ENCODE measurements at regions not wholly inside any gene's neighbourhood (a gene's known extent, or its start where the extent isn't known, plus 50 kb on each side); places are given as distances from the start of the nearest gene placed in this dataset.
A peak's percentile ranks its signal among the peaks of the same experiment; 100 is the strongest.

DNA sequence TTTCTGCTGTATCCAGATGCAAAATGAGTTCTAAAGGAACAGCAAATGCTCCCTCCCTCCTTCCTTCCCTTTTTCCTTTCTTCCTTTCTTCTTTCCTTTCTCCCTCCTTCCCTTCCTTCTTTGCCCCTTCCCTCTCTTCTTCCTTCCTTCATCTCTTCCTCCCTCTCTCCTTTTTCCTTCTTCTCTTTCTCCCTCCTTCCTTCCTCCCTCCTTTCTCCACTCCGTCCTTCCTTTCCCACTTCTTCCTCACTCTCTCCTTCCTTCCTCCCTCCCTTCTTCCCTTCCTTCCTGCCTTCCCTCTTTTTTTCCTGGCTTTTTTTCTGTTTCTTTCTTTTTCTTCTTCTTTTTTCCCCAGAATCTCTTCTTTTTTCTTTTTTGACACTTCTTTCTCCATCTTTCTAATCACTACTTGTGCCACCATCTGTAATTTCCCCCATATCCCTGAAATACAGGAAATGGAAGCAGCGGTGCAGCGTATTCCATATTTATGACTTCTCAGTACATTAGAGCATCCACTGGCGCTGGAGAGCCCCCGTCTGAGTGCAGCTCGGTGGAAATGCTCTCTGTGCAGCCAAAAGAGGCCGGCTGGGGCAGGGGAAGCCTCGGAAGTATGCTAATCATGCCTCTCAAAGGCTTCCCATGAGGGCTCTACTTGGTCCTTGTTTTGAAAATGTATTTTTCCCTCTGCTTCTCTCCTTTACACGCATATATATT lies 275.6 kb downstream of the TSHZ3 start:
- DNase-seq (ENCODE audit: insufficient read length, low spot score) = no peak
- no peak for TF ChIP-seq POLR2A (IDR thresholded peaks at IDR 0.05; ENCODE audit: low read depth, low read length)
- FAIRE-seq = no peak

DNA sequence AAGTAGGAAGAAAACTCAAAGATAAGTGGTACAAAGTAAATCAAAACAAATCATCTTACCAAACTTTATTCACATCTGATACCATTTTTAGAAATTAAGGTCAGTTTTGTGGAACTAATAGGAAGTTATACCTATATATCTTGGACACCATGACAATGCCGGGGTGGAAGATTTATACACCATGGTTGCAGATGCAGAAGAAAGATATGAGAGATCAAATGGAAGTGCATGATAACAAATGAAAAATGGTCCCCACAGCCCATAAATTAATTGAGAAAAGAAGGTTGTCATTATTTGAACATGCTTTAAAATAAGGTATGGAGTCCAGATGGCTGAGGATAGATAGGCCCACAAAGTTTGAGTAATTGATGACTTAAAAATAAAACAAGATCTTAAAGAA lies 276.8 kb downstream of the TSHZ3 start:
- TF ChIP-seq POLR2A (IDR thresholded peaks at IDR 0.05; ENCODE audit: low read depth, low read length) = no peak
- FAIRE-seq (no peak), DNase-seq (ENCODE audit: insufficient read length, low spot score) (no peak)

DNA sequence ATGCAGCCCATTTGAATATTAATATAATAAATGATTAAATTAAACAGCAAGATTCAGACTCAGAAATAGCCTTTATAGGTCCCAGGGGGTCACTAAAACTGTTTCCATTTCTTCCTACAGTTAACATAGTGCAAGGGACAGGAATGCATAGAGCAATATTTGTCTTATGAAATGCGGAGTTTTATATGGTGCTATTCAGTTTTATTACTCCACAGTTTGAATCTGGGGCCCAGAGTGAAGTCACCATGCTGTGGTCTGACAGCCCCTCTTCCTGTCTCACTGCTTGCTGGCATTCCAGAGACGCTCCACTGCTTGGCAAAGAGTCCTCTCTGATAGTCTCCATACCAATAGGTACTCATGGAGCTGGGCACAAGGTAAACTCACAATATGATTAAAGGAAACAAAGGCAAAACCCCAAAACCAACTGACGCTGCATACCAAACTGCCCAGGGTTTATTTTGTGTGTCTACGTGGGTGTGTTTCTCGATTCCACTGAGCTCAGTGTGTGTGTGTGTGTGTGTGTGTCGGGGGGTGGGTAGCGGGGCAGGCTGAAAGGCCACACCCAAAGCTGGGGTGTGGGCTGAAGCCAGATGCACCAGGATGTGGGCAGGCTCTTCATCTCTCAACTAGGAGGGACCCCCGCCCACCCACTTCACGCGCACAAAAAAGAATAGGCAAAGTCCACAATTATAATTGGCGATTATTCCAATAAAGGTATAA lies 277.9 kb downstream of the TSHZ3 start:
- FAIRE-seq (no peak), DNase-seq (ENCODE audit: insufficient read length, low spot score) (no peak)
- TF ChIP-seq POLR2A (IDR thresholded peaks at IDR 0.05; ENCODE audit: low read depth, low read length) = no peak

DNA sequence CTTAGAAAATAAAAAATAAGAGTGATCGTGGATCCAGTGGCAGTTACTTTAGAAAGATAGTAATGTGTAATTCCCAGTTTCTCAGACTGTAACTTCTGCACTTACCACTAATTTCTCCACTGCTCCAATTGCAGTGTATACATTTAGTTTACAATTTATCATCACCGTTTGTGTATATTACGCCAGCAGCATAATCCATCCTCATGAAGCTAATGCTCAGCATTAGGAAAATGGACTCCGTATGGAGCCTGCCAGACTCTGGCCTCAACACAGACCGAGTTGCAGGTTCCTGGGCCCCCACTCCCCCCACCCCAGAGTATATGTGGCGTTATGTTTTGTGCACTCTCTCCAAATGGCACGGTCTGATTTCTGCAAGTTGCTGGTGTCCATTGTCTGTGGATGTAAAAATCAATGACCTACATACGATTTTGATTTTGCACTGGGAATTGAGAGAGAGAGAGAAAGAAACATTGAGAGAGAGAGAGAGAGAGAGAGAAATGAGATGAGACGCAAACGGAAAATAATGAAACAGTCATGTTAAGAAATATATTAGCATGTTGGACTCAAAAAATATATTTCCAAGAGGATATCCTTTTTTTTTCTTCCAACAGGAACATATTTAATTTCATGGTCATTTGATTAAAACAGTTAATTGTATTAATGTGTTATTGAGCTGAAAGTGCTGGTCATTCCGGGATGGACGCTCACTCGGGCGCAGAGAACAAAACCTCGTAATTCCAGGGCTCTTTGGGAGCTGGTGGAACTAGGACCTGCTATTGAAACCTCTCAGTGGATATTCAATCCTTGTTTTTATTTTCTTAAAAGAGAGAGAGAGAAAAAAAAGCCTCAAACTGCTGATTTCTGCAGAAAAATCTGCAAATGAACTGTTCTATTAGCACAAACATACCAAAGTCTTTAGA lies 278.8 kb downstream of the TSHZ3 start:
- no peak for FAIRE-seq
- no peak for DNase-seq (ENCODE audit: insufficient read length, low spot score)

DNA sequence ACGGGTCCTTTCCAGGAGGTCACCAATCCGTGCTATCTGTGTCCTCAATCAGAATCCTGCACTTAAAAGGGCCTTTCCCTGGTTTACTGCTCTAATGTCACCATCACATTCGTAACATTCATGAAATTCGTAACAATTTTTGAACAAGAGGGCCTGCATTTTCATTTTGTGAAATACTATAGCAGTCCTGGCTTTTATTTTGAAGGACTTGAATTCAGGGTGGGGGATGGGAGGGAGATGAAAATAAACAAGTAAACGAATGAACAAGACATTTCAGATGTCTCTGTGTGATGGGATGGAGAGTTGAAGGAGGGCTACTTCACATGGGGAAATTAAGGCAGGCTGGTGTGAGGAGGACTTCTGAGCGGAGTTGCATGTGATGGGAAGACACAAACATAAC lies 281.0 kb downstream of the TSHZ3 start:
- no peak for FAIRE-seq

More for the DNA sequence above, 278.8 kb downstream of the TSHZ3 start:
- TF ChIP-seq POLR2A (IDR thresholded peaks at IDR 0.05; ENCODE audit: low read depth, low read length) = no peak

DNA sequence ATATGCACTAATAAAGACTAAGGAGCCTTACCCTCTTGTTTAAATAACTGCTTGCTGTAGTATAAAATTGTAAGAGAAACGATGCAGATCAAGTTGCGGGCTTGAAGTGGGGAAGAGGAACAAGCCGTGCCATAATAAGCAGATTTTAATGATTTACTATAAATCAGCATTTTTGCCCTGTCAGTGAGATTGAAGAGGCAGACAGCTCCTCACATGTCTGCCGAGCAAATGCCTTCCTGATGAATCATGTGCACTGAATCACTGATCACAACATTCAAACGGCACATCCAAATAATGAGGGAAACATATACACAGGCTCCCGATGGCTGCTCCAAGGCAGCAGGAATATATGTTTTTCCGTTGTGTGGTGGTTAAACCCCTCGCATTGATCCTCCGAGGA lies 282.9 kb downstream of the TSHZ3 start:
- peak; percentile 86 for FAIRE-seq
- TF ChIP-seq POLR2A (IDR thresholded peaks at IDR 0.05; ENCODE audit: low read depth, low read length) = no peak
- DNase-seq (ENCODE audit: insufficient read length, low spot score) = peak; percentile 85

More for the DNA sequence above, 281.0 kb downstream of the TSHZ3 start:
- no peak for TF ChIP-seq POLR2A (IDR thresholded peaks at IDR 0.05; ENCODE audit: low read depth, low read length)
- DNase-seq (ENCODE audit: insufficient read length, low spot score) = no peak

DNA sequence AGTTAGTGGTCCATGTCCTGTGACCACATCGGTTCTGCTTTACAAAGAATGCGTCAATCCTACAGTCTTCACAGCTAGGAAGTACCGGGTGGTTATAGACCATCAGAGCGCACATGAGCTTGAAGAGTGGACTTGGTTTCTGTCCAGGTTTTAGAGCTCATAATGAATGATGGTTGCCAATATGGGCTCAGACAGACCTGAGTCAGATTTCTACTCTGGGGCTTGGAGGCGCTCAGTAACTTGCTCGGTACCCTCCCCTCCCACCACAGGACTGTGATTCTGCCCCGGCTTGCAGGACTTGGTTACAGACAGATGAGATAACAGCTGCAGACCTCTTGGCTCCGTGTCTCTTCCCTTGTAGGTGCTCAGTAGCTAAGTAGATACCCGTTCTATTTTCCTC lies 284.7 kb downstream of the TSHZ3 start:
- DNase-seq (ENCODE audit: insufficient read length, low spot score) = no peak
- no peak for FAIRE-seq
- TF ChIP-seq POLR2A (IDR thresholded peaks at IDR 0.05; ENCODE audit: low read depth, low read length) = no peak

DNA sequence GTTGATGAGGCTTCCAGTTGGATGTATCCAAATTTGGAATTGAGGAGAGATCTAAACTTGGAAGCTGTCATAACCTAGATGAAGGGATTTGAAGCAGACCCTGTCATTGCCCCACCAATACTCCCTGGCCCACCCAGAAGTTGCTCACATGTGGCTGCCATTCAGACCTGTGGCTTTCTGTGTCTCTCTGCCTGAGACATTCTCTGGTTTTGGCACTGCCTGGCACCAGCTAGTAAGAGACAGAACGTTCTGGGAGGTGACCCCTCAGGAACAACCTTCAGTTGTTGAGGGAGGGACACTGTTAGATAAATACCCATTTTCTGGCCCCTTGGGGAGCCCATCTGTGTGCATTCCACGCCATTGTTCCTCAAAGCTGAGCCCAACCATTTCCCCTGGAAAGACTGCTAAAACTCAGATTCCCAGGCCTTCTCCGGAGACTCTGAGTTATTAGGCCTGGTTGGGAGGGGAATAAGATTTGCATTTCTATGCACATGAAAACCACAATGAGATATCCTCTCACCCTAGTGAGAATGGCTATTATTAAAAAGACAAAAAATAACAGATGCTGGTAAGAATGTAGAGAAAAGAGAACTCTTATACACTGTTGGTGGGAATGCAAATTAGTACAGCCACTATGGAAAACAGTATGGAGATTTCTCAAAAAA lies 290.4 kb downstream of the TSHZ3 start:
- TF ChIP-seq POLR2A (IDR thresholded peaks at IDR 0.05; ENCODE audit: low read depth, low read length) = no peak
- no peak for FAIRE-seq
- no peak for DNase-seq (ENCODE audit: insufficient read length, low spot score)

DNA sequence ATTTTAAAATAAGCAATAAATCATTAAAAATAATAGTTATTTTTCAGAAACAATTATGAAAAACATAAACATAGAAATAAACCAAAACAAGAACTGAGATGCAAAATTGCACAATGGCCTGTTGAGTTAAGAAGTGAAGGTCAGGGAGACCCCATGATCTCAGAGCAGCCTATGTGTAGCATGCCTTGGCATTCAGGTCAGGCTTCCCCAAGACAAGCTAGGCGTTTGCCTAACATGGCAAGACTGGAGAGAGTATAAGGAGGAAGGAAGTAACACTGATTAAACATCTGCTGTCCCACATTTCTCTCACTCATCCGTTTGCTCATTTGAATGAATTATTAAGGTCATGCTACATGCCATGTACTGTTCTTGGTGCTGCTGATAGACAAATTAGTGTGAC lies 291.8 kb downstream of the TSHZ3 start:
- no peak for TF ChIP-seq POLR2A (IDR thresholded peaks at IDR 0.05; ENCODE audit: low read depth, low read length)
- DNase-seq (ENCODE audit: insufficient read length, low spot score) (no peak), FAIRE-seq (no peak)

DNA sequence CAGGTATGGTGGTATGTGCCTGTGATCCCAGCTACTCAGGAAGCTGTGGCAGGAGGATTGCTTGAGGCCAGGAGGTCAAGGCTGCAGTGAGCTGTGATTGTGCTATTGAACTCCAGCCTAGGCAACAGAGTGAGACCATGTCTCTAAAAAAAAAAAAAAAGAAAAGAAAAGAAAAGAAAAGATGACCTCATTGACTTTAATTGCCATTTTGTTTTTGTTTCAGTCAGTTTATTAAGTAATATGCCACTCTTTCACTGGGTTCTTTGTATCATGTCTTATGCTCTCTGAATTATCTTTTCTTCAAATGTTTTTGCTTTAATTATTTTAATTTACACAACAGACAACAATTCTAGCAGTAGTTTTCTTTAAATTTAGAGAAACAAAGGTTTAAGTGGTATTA lies 293.8 kb downstream of the TSHZ3 start:
- DNase-seq (ENCODE audit: insufficient read length, low spot score) = no peak
- no peak for TF ChIP-seq POLR2A (IDR thresholded peaks at IDR 0.05; ENCODE audit: low read depth, low read length)
- no peak for FAIRE-seq

DNA sequence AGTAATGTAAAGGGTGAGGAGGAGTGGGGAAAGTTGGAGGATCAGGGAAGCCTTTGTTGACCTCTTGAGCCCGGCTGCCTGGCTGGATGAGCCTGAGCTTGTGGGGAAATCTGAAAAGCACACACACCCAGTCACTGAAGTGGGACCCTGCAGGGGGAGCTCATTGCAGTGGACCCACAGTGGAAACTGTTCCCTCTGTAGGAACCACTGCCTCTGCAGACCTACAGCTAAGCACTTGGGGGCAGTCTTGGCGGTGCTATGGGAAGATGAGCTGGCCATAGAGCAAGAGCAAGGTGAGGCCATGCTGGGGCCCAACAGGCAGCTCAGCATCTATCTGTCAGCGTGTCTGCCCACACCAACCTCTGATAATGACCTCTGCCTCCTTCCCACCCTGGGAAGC lies 294.8 kb downstream of the TSHZ3 start:
- DNase-seq (ENCODE audit: insufficient read length, low spot score) (peak; percentile 60), FAIRE-seq (peak; percentile 72)

DNA sequence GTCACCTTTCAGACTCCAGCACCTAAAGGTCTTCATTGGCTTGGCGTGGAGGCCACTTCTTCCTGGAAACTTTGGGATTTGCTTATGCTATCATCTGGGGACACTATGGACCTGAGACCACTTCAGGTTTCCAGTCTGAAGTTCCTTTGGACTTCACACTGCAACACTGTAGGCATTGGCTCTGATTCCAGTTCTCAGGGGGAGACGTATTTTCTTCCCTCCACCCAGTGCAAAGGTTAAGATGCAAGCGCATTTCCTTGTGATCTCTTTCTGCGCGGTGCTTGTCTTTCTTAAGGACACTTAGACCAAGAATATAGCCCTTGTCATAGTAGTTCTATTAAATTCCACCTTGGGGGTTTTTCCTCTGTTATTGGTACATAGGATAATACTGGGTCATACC lies 299.8 kb downstream of the TSHZ3 start:
- no peak for TF ChIP-seq POLR2A (IDR thresholded peaks at IDR 0.05; ENCODE audit: low read depth, low read length)
- no peak for DNase-seq (ENCODE audit: insufficient read length, low spot score)
- FAIRE-seq = no peak

More for the DNA sequence above, 294.8 kb downstream of the TSHZ3 start:
- TF ChIP-seq POLR2A (IDR thresholded peaks at IDR 0.05; ENCODE audit: low read depth, low read length) = no peak

DNA sequence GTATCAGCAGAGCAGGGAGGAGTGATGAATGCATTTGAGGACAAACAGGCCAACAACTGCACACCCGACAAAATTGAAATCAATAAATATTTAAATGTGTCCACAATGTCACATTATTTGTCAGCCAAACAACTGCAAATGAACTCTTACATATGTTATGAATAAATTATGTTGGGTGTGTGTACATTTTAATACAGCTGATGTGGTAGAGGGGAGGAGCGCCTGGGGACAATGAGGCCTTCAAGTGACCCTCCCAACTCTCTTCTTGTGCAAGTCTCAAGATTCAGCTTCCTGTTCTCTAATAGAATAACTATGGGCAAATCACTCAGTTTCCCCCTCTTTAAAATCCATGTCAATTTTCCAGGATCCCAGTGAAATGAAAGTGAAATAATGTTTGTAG lies 303.2 kb downstream of the TSHZ3 start:
- FAIRE-seq (no peak), DNase-seq (ENCODE audit: insufficient read length, low spot score) (no peak)
- TF ChIP-seq POLR2A (IDR thresholded peaks at IDR 0.05; ENCODE audit: low read depth, low read length) = no peak

DNA sequence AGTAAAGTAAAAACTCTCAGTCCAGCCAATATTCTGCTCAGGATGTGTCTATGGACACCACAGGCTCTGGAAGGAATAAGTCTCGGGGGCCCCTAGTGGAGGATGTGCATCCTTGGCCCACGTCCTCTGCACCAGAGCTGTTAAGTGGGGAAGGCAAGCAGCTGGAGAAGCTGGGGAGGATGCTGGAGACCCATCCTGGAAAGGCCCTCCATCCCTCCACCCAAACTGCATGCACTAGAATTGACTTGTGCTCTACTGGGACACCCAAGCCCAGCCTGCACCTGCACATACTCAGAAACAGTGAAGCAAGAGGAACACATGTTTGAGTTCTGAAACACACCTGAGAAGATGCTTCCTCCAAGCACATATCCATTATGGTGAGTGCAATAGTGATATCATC lies 307.8 kb downstream of the TSHZ3 start:
- TF ChIP-seq POLR2A (IDR thresholded peaks at IDR 0.05; ENCODE audit: low read depth, low read length) = no peak
- no peak for DNase-seq (ENCODE audit: insufficient read length, low spot score)

More for the DNA sequence above, 307.8 kb downstream of the TSHZ3 start:
- FAIRE-seq = no peak

All from H54 (cell line).